ENCODE measurements at regions not wholly inside any gene's neighbourhood (a gene's known extent, or its start where the extent isn't known, plus 50 kb on each side); places are given as distances from the start of the nearest gene placed in this dataset.

- Histone ChIP-seq H3K27me3 (ENCODE audit: insufficient read depth, poor library complexity, severe bottlenecking) (no peaks in the 10 kb centered on the region), H3K27ac (ENCODE audit: poor library complexity, severe bottlenecking) (no peak overlapping the region), H3K9me3 (ENCODE audit: severe bottlenecking) (no peaks in the 10 kb centered on the region), H3K36me3 (ENCODE audit: low read depth) (no peaks in the 10 kb centered on the region), H3K4me1 (ENCODE audit: insufficient read depth, poor library complexity, severe bottlenecking) (no peaks in the 10 kb centered on the region), H3K4me3 (ENCODE audit: severe bottlenecking) (no peak overlapping the region)
- DNase-seq (ENCODE audit: low spot score), result no peak
- no peak for TF ChIP-seq CTCF (IDR thresholded peaks at IDR 0.05; ENCODE audit: poor library complexity, severe bottlenecking)
- no peak for ATAC-seq (ENCODE audit: low read depth)
Measured at GRCh38 chr7:42987648-42988214, 55.6 kb downstream of the MRPL32 start.

GRCh38 chr7:42991024-42991423 lies 58.8 kb downstream of the MRPL32 start:
- ATAC-seq (ENCODE audit: low read depth) (no peak), DNase-seq (ENCODE audit: low spot score) (no peak)
- H3K36me3 ChIP-seq (ENCODE audit: low read depth), result no peaks in the 10 kb centered on the region
- no peaks in the 10 kb centered on the region for H3K4me1 ChIP-seq (ENCODE audit: insufficient read depth, poor library complexity, severe bottlenecking)
- H3K4me3 ChIP-seq (ENCODE audit: severe bottlenecking), result no peak overlapping the region
- H3K27ac ChIP-seq (ENCODE audit: poor library complexity, severe bottlenecking), result no peak overlapping the region
- TF ChIP-seq CTCF (IDR thresholded peaks at IDR 0.05; ENCODE audit: poor library complexity, severe bottlenecking), result no peak
- H3K27me3 ChIP-seq (ENCODE audit: insufficient read depth, poor library complexity, severe bottlenecking), result no peaks in the 10 kb centered on the region
- no peaks in the 10 kb centered on the region for H3K9me3 ChIP-seq (ENCODE audit: severe bottlenecking)

- no peaks in the 10 kb centered on the region for H3K27me3 ChIP-seq (ENCODE audit: insufficient read depth, poor library complexity, severe bottlenecking)
- TF ChIP-seq CTCF (IDR thresholded peaks at IDR 0.05; ENCODE audit: poor library complexity, severe bottlenecking), result no peak
Measured at GRCh38 chr7:42991913-42992591, 59.9 kb downstream of the MRPL32 start.

GRCh38 chr7:42993038-42993437 lies 60.9 kb downstream of the MRPL32 start:
- H3K36me3 ChIP-seq (ENCODE audit: low read depth), result no peaks in the 10 kb centered on the region
- H3K9me3 ChIP-seq (ENCODE audit: severe bottlenecking), result no peaks in the 10 kb centered on the region
- ATAC-seq (ENCODE audit: low read depth), result no peak
- H3K27me3 ChIP-seq (ENCODE audit: insufficient read depth, poor library complexity, severe bottlenecking), result no peaks in the 10 kb centered on the region
- no peak for DNase-seq (ENCODE audit: low spot score)
- H3K4me1 ChIP-seq (ENCODE audit: insufficient read depth, poor library complexity, severe bottlenecking), result no peaks in the 10 kb centered on the region
- H3K4me3 ChIP-seq (ENCODE audit: severe bottlenecking), result no peak overlapping the region
- no peak overlapping the region for H3K27ac ChIP-seq (ENCODE audit: poor library complexity, severe bottlenecking)
- TF ChIP-seq CTCF (IDR thresholded peaks at IDR 0.05; ENCODE audit: poor library complexity, severe bottlenecking), result no peak

More at GRCh38 chr7:42991913-42992591, 59.9 kb downstream of the MRPL32 start:
- no peaks in the 10 kb centered on the region for H3K36me3 ChIP-seq (ENCODE audit: low read depth)
- H3K27ac ChIP-seq (ENCODE audit: poor library complexity, severe bottlenecking), result no peak overlapping the region
- H3K4me1 ChIP-seq (ENCODE audit: insufficient read depth, poor library complexity, severe bottlenecking), result no peaks in the 10 kb centered on the region
- H3K9me3 ChIP-seq (ENCODE audit: severe bottlenecking), result no peaks in the 10 kb centered on the region
- ATAC-seq (ENCODE audit: low read depth) (no peak), DNase-seq (ENCODE audit: low spot score) (no peak)
- H3K4me3 ChIP-seq (ENCODE audit: severe bottlenecking), result no peak overlapping the region

GRCh38 chr7:42994096-42994495 lies 61.9 kb downstream of the MRPL32 start:
- Histone ChIP-seq H3K4me3 (ENCODE audit: severe bottlenecking) (no peak overlapping the region), H3K4me1 (ENCODE audit: insufficient read depth, poor library complexity, severe bottlenecking) (no peaks in the 10 kb centered on the region)

More at GRCh38 chr7:42994096-42994495, 61.9 kb downstream of the MRPL32 start:
- no peak for TF ChIP-seq CTCF (IDR thresholded peaks at IDR 0.05; ENCODE audit: poor library complexity, severe bottlenecking)
- DNase-seq (ENCODE audit: low spot score) (no peak), ATAC-seq (ENCODE audit: low read depth) (no peak)
- H3K36me3 ChIP-seq (ENCODE audit: low read depth), result no peaks in the 10 kb centered on the region
- H3K9me3 ChIP-seq (ENCODE audit: severe bottlenecking), result no peaks in the 10 kb centered on the region
- H3K27me3 ChIP-seq (ENCODE audit: insufficient read depth, poor library complexity, severe bottlenecking), result no peaks in the 10 kb centered on the region
- H3K27ac ChIP-seq (ENCODE audit: poor library complexity, severe bottlenecking), result no peak overlapping the region
